ENCODE measurements at regions not wholly inside any gene's neighbourhood (a gene's known extent, or its start where the extent isn't known, plus 50 kb on each side); places are given as distances from the start of the nearest gene placed in this dataset.

- DNase-seq (ENCODE audit: low spot score) = no peak
Observed at GRCh38 chr1:38111589-38111988, 65.0 kb upstream of the POU3F1 start.

DNA sequence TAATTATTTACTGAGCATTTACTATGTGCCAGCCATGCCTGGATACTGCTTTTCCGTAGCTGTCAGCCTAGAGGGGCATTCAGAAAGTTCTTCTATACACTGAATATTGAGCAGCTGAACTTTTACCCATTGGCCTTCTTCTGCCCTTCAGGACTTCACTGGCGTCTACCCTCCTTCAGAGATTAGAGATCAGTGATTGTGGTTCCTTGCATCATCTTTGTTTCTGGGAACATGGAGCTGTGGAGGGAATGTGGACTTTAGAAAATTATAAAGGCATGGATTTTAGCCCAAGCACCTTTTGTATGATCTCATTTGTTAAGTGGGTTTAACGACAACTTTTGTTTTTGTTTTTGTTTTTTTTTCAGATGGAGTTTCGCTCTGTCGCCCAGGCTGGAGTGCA is 58.7 kb upstream of the POU3F1 start:
- DNase-seq (ENCODE audit: low spot score) = no peak

GRCh38 chr1:38102636-38103035 is 56.0 kb upstream of the POU3F1 start:
- DNase-seq (ENCODE audit: low spot score) = no peak

DNA sequence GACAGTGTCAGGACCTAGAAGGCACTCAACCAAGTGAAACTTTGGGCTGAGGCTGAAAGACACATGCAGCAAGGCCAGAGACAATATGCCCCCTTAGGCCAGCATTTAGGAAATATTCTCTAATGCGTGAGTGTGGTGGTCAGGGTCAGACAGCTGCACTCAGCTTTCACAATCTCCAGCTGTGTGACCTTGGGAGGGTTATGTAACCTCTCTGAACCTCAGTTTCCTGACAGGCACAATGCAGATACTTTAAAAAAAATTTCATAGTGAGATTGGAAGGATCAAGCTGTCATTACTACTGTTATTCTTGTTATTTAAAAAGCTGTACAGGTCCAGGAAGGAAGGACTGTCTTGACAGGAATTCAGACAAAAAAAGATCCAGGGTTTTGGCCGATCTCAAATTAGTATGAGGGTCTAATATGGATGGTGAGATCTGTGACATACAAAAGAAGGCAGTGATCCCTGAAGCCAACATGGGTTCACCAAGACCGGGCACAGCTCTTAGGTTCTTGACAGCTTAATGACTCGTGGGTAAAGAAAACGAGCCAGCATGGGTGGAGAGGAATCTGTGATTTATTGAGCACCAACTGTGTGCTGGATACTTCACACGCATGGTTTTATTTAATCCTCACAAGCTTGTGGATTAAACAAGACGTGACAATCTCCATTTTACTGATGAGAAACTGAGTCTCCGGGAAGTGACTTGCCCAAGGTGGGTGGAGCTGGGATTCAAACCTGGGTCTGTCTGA is 54.6 kb upstream of the POU3F1 start:
- DNase-seq (ENCODE audit: low spot score) = no peak

DNA sequence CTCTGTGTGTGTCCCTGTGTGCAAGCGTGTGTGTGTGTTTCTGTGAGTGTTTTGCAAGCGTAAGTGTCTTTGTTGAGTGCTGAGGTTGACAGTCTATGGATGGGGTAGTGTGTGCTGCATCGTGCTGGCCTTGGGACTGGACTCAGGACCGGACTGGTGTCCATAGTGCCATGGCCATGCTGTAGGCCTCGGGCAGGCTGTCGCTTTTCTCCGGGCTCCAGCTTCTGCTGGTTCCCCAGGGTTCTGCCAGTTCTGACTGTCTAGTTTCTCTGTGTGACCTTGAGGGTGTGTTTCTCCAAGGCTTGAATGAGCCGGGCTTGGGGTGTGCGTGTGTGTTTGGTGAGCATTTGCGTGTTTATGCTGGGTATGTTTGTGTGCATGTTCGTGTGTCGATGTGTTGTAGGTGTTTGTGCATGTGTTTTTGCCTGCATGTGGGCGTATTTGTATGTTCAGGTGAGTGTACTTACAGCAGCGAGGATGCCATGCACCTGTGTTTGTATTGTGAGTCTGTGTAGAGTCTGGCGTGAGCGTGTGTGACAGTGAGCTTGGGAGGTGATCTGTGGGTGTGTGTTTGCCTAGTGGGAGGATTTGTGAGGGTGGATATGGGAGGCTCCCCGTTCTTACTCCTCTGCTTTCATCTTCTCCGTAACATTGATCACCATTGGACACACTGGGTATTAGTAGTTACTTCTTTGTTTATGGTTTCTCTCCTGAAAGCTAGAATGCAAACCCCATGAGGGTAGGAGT is 51.7 kb upstream of the POU3F1 start:
- DNase-seq (ENCODE audit: low spot score) = no peak

DNA sequence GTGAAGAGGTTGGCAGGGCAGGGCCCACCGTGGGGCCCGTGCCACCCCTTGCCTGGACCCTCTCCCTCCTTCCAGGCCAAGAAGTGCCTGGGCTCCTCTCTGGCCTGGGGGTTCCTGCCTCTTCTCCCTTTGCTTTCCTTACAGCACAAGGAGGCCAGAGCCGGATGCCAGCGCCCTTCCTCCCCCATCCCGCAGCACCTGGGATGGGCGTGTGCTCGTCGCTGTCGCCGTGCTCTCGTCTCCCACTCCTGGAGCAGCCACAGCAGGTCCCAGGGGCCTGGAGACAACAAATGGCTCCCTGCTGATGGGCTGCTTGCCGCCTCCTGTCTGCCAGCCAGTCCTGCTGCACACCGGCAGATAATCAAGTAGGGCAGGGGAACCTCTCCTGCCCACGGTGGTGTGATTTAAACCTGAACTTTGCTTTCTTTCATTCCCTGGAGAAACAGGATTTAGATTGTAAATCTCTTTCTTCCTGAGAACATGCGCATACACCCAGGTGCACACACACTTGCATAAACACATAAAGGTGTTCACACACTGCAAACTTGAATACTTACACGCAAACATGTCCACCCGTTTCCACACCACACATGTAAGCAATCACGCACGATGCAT is 50.8 kb upstream of the POU3F1 start:
- no peak for DNase-seq (ENCODE audit: low spot score)
